ENCODE measurements at regions not wholly inside any gene's neighbourhood (a gene's known extent, or its start where the extent isn't known, plus 50 kb on each side); places are given as distances from the start of the nearest gene placed in this dataset.

GRCh38 chr1:10962483-10962882, 50.0 kb upstream of the TARDBP start:
- TF ChIP-seq, protein P1, sequence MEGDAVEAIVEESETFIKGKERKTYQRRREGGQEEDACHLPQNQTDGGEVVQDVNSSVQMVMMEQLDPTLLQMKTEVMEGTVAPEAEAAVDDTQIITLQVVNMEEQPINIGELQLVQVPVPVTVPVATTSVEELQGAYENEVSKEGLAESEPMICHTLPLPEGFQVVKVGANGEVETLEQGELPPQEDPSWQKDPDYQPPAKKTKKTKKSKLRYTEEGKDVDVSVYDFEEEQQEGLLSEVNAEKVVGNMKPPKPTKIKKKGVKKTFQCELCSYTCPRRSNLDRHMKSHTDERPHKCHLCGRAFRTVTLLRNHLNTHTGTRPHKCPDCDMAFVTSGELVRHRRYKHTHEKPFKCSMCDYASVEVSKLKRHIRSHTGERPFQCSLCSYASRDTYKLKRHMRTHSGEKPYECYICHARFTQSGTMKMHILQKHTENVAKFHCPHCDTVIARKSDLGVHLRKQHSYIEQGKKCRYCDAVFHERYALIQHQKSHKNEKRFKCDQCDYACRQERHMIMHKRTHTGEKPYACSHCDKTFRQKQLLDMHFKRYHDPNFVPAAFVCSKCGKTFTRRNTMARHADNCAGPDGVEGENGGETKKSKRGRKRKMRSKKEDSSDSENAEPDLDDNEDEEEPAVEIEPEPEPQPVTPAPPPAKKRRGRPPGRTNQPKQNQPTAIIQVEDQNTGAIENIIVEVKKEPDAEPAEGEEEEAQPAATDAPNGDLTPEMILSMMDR (IDR thresholded peaks at IDR 0.05; ENCODE audit: insufficient read depth, low read depth, low read length, missing control alignments): no peak
- H3K4me3 ChIP-seq (ENCODE audit: low read length): no peak overlapping the region

More at GRCh38 chr1:10962483-10962882, 50.0 kb upstream of the TARDBP start:
- peak; percentile 7 for DNase-seq (ENCODE audit: low read depth)

Measured in epithelial cell of esophagus (primary cell).